ENCODE measurements at regions not wholly inside any gene's neighbourhood (a gene's known extent, or its start where the extent isn't known, plus 50 kb on each side); places are given as distances from the start of the nearest gene placed in this dataset.
A peak's percentile ranks its signal among the peaks of the same experiment; 100 is the strongest.

GRCh38 chr16:85274924-85275323, 162.7 kb upstream of the CIBAR2 start:
- H3K27ac ChIP-seq = no peak overlapping the region

DNA sequence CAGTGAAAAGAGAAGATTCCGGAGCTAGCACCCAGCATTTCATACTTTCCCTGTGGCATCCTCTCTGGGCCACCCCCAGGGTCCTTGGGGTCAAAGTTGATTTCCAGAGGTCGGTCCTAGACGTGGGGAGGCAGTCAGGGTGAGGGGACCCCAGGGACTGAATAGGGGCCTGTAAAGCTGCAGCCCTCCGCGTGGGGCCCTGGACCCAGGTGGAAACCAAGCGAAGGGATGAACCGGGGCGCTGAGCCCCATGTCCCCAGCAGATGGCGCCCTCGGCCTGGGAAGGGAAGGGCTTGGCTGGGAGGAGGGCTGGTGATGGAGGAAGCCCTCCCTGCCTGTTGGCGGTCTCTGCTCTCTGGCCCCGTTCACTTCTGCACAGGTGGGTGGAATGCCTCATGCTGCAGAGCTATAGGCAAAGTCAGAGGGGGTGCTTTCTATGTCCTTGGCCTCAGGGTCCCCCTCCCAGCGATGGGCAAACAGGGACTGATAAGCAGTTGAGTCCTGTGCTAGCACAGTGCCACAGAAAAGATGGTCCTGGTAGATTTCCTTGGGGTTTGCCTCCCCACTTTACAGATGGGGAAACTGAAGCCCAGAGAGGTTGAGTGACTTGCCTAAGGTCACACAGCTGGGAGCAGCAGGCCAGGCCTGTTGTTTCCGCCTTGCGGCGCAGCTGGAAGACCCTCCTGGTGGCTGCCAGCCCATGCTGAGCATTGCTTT, 163.4 kb upstream of the CIBAR2 start:
- no peak overlapping the region for H3K27ac ChIP-seq
- TF ChIP-seq ZFX (IDR thresholded peaks at IDR 0.05) (no peak), CTCF (conservative IDR thresholded peaks at IDR 0.05) (peak; percentile 97)

More at GRCh38 chr16:85274924-85275323, 162.7 kb upstream of the CIBAR2 start:
- TF ChIP-seq ZFX (IDR thresholded peaks at IDR 0.05) (no peak), CTCF (conservative IDR thresholded peaks at IDR 0.05) (no peak)

- TF ChIP-seq CTCF (conservative IDR thresholded peaks at IDR 0.05) (no peak), ZFX (IDR thresholded peaks at IDR 0.05) (no peak)
- H3K27ac ChIP-seq = no peak overlapping the region
These were observed 164.0 kb upstream of the CIBAR2 start for GRCh38 chr16:85276258-85276657.

- TF ChIP-seq CTCF (conservative IDR thresholded peaks at IDR 0.05) = no peak
- TF ChIP-seq ZFX (IDR thresholded peaks at IDR 0.05) = no peak
- H3K27ac ChIP-seq = no peak overlapping the region
These were observed 164.4 kb upstream of the CIBAR2 start for GRCh38 chr16:85276721-85277120.

DNA sequence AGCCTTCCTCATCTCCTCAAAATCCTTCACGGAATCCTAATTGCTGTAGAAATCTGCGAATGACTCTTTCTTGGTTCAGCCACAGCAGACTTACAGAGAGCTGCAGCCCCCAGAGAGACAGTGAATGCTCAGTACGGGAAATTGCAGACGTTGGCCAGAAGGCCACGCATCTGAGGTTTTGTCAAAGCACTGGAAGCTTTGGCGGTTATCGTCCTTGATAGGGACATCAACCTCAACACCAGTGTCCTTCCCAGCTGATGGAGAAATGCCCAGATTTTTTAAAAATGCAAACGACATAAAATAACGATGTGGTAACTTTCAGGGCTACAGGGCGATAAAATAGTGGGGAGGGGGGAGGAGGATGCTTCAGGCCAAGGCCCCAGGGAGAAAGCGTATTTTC, 166.6 kb upstream of the CIBAR2 start:
- H3K27ac ChIP-seq = no peak overlapping the region
- no peak for TF ChIP-seq CTCF (conservative IDR thresholded peaks at IDR 0.05)
- TF ChIP-seq ZFX (IDR thresholded peaks at IDR 0.05) = no peak

DNA sequence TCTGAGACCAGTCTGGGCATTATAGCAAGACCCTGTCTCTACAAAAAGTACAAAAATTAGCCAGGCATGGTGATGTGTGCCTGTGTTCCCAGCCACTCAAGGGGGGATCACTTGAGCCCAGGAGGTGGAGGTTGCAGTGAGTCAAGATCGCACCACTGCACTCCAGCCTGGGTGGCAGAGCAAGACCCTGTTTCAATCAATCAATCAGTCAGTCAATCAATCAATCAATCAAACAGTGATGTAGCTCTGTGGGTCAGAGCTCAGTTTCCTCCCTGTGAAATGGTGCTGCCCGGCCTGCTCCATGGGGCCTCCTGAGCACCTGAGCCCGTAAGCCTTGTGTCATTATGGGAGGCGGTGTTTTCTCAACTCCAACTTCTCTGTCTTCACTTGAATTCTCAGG, 167.1 kb upstream of the CIBAR2 start:
- no peak overlapping the region for H3K27ac ChIP-seq
- TF ChIP-seq CTCF (conservative IDR thresholded peaks at IDR 0.05) (no peak), ZFX (IDR thresholded peaks at IDR 0.05) (no peak)

DNA sequence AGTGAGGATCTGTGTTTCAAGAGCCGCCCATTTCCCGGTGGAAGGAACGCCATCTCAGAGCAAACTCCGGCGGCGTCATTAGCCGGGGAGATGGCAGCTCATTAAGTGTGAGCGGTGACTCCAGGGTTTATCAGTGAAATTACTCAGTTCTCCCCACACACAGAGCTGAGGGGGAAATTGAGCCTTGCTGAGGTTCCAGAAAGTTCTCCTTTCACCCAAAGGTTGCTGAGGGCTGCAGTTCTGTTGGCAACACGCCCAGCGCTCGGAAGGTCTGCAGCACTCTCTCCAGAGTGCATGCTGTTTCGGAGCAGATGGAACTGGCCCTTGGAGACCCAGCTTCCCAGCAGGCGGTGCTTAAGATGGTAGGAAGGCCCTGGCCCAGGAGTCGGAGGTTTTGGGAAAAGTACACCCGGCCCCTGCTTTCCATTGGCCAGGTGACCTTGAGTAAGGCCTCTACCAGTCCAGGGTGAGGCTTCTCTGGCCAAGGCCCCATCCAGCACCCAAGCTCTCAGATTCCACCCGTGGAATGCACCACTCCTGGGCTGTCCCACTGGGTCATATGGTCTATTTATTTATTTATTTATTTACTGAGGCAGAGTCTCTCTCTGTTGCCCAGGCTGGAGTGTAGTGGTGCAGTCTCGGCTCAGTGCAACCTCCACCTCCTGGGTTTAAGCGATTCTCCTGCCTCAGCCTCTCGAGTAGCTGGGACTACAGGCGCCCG, 167.7 kb upstream of the CIBAR2 start:
- TF ChIP-seq ZFX (IDR thresholded peaks at IDR 0.05) = no peak
- TF ChIP-seq CTCF (conservative IDR thresholded peaks at IDR 0.05) = no peak
- no peak overlapping the region for H3K27ac ChIP-seq

All from C4-2B (cell line).